Sciatic nerve (tissue), 2 donors: ENCODE measurements at regions not wholly inside any gene's neighbourhood (a gene's known extent, or its start where the extent isn't known, plus 50 kb on each side); places are given as distances from the start of the nearest gene placed in this dataset.

Experiments used
- ATAC-seq: fragments of 200-7000 bp; cut with Tn5 transposase; one replicate; pipeline ENCODE4 v1.9.1; 2020; ENCODE audit warnings: mild to moderate bottlenecking, moderate library complexity
- DNase-seq: peaks from one replicate; pipeline ENCODE4 v3.0.0-alpha.2; 2020; ENCODE audit warnings: low spot score
- intact Hi-C: fragments of 100-400 bp; cut with DNase I; formaldehyde crosslinking; loops from one replicate; pipeline ENCODE4 v1.14.2; 2022
- donor health status: DM: no; HTN: no; CAD: no.
- donor health status: DM: no; HTN: no; CAD: no.

DNA sequence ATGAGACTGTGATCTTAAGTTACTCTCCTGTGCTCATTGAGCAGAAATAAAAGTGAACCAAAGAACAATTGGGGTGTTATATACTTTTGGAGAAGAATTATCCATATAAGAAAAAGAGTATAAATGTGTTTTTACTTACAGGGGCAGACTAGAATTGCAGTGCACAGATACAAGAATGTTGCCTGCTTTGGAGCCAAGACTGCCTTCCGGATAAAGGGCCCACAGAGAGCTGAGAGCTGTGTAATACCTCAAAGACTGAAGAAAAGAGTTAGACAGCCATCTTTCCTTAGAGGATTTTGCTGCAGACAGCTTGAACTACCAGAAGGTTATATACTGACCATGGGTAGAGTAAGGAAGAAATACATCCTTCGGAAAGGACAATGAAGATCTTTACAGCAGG is 1235.5 kb upstream of the CITED2 start:
- peak; percentile 17 for ATAC-seq
- intact Hi-C loops, result no loop called here
- DNase-seq, result no peak

DNA sequence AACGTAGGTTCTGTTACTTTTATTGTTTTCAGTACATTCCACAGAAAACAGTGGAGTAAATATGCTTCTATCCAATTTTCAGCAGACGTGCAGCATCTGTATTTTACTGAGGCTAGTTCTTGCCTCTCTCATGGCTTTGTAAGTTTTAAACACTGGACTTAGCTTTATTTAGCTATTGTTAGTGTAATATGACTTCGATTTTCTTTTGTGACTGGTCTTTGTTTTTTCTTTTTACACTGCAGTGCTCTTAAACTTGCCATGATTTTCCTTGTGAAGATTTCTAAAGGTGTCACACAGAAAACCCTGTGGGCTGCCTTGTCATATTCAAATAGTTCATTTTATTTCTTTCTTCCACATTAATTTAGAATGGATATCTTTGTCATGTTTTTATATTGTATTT is 1234.9 kb upstream of the CITED2 start:
- intact Hi-C loops, result no loop called here
- no peak for ATAC-seq
- DNase-seq, result no peak

DNA sequence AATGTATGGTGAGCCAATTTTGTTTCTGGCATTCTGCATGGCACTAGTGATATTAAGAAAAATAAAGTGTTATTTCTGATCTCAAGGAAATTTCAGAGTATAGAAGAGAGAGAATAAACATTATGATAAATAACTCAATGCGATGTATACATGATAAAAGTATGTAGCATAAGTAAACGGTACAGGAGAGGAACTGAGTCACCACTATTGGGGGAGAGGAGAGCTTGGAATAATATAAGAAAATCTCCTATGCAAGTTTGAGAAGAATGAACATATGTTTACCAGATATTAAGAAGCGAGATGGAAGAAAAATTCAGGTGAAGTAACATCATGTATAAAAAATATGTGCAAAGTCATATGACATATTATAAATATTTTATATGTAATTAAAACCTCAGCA is 1230.3 kb upstream of the CITED2 start:
- intact Hi-C loops, result no loop called here
- DNase-seq (no peak), ATAC-seq (no peak)

DNA sequence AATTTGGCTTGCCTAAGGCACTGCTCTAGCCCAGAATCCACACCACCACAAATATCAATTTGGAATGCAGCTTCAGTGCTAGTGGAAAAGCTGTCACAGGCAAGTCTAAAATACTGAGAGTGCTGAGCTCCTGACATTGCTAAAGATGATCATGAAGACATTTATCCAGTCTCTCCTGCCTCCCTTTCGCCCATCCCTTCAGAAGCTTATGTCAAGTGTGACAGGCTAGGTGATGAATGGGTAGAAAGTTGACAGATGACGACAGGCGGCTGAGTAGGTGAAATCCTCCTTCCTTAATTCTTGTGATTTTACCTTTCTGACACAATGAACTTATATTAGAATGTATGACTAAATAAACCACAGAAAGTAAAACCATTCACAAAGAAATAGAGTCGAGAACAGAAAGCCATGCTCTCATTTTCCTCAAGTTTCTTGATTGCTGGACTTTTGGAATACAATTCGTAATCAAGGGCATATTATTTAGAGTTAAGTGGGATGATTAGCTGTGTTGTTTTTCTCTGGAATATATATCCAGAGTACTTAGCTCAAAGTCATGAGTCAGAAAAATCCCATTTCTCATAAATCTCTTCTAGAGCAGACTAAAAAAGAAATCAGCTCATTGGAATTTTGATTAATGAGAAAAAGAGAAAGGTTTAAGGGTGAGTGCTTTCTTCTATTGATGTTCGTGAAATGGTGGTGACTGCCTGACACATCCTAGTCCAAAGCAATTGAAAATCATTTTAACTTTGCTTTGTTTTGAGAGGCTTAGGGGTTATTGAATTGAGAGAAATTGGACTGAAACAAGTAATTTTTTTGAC is 1228.2 kb upstream of the CITED2 start:
- intact Hi-C loops, result no loop called here
- ATAC-seq (no peak), DNase-seq (no peak)

DNA sequence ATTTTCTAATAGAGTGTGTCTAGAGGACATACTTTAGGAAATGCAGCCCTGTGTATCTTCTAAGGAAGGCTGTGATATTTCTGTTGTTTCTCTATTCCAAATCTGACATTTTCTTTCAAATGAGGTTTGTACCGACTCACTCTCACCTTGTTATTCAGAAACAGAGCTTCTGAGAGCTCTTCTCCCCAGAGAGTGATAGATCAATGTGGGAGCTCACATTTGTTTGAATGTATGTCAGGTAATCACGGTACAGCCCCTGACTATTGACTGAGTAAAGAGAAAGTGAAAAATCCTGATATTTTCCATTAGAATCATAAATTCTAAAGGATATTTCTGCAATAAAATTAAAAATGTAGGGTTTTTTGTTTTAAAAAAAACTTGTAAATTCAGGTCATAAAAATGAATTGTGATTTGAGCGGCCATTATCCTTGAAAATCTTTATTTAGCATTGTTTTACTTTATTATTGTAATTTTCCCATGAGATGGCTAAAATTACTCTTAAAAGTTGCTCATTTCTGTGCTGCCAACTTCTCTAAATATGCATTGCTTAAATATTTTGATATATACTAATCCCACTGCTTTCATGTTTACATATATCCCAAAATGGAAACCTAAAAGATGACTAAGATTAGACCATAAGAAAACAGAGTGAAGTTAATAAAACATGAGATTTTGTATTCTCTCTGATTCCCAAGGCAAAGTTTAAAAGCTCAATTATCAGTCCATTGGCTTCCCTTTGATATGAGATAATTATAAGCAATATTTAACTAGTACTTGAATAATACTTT is 1226.8 kb upstream of the CITED2 start:
- DNase-seq (no peak), ATAC-seq (no peak)
- intact Hi-C loops, result no loop called here

DNA sequence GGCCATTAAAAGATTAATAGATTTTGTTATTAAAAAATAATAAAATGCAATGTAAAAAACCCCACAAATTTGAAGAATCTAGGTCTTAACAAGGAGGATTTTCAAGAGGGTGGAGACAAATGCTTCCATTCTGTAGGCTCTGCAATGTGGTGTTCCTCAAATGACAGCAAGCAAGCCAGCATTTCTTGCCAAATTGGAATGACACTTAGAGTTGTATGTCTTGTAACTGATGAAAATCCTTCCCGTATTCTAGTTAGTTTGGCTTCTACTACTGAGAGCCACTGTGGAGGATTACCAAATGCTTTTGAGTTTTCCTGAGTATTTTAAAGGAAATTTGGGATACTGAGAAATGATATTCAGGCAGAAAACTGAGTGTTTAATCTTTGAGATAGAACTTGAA is 1225.5 kb upstream of the CITED2 start:
- intact Hi-C loops, result no loop called here
- DNase-seq (no peak), ATAC-seq (no peak)

DNA sequence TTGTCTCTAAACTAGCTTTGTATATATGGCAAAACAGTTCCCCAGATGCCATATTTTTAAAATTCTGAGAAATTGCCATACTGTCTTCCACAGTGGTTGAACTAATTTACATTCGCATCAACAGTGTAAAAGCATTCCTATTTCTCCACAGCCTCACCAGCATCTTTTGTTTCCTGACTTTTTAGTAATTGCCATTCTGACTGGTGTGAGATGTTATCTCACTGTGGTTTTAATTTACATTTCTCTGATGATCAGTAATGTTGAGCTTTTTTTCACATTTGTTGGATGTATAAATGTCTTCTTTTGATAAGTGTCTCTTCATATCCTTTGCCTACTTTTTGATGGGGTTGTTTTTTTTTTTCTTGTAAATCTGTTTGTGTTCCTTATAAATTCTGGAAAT is 1222.7 kb upstream of the CITED2 start:
- intact Hi-C loops, result no loop called here

DNA sequence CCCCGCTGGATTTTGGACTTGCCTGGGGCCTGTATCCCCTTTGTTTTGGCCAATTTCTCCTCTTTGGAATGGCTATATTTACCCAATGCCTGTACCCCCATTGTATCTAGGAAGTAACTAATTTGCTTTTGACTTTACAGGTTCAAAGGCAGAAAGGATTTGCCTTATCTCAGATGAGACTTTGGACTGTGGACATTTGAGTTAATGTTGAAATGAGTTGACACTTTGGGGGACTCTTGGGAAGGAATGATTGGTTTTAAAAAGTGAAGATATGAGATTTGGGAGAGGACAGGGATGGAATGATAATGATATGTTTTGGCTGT is 1220.3 kb upstream of the CITED2 start:
- ATAC-seq (no peak), DNase-seq (no peak)
- intact Hi-C loops, result no loop called here

More for the DNA sequence above, 1222.7 kb upstream of the CITED2 start:
- no peak for ATAC-seq
- no peak for DNase-seq

DNA sequence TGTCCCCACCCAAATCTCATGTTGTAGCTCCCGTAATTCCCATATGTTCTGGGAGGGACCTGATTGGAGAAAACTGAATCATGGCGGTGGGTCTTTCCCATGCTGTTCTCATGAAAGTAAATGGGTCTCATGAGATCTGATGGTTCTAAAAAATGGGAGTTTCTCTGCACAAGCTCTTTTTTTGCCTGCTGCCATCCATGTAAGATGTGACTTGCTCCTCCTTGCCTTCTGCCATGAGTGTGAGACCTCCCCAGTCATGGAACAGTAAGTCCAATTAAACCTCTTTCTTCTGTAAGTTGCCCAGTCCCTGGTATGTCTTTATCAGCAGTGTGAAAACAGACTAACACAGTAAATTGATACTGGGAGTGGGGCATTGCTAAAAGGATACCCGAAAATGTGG is 1218.4 kb upstream of the CITED2 start:
- no peak for DNase-seq
- ATAC-seq, result no peak
- intact Hi-C loops, result loop anchor here (2.0 kb wide), 1 partner anchor 44 kb away; no protein-coding TSS in a partner anchor

DNA sequence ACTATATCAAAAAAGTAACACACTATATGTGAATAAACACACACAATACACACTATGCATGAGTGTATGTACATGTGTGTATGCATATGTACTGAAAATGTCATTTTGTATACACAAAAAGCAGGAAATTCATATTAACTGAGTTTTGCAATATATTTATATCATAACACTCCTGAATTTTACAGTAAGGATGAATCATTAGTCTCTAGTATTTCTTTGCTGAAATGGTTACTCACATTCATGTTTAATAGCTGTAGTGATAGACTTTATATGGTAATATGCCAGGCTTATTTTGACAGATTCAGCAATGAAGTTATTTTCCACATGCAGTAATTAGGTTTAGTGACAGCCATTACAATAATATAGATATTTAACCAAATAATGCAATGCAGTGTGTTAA is 1216.2 kb upstream of the CITED2 start:
- intact Hi-C loops, result no loop called here
- DNase-seq (no peak), ATAC-seq (no peak)

DNA sequence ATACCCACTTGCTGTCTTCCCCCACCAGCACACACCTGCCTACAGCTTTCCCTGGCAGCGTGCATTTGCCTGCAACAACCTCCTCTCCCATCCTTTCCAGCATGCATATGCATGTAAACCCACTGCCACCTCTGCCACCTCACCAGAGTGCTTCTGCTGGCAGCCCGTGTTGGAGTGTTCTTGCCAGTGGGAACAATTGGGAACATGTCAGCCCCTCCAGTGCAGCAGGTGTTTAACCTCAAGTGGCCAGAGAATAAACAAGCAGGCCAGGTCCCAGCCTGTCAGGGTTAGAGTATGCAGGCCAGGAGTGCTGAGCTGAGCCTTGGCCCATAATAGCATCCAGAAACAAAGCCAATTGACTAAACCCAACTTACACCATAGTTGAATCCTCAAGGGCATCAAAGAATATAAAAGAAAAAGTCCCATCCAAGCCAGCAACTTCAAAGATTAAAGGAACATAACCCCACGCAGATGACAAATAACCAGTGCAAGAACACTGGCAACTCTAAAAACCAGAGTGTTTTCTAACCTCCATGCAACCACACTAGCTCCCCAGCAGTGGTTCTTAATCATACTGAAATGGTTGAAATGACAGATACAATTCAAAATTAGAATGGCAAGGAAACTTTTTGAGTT is 1212.1 kb upstream of the CITED2 start:
- DNase-seq (no peak), ATAC-seq (peak; percentile 20)
- intact Hi-C loops, result no loop called here

DNA sequence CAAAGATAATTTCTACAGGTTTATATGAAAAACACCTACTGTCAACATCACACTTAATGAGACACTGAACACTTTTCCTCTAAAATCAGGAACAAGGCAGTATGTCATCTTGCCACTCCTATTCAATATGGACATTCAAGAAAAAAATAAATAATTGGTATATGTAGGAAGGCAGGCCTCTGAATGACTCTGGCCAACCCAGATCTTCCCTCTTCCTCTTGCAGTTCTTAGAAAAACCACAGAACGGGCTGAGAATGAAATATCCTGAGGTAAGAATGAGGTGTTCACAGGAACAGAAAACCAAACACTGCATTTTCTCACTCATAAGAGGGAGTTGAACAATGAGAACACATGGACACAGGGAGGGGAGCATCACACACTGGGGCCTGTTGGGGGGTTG is 1207.2 kb upstream of the CITED2 start:
- intact Hi-C loops, result no loop called here
- DNase-seq, result no peak
- no peak for ATAC-seq

DNA sequence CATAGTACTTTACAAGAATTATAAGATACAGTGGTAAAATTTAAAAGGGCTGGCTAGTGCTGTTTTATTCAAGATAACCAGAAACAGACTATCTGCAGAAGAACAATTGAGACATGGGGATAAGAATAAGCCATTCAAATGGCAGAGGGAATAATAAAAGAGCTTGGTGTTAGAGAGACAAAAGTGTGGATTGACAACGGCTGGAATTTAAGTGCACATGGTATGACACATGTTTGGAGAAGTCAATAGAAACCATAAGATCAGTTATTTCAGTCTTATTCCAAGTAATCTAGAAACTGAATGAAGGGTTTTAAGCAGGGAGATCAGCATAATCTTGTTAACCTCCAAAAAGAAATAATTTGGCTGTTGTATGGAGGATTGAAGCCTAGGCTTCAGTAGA is 1205.5 kb upstream of the CITED2 start:
- no peak for ATAC-seq
- intact Hi-C loops, result no loop called here
- DNase-seq, result no peak

DNA sequence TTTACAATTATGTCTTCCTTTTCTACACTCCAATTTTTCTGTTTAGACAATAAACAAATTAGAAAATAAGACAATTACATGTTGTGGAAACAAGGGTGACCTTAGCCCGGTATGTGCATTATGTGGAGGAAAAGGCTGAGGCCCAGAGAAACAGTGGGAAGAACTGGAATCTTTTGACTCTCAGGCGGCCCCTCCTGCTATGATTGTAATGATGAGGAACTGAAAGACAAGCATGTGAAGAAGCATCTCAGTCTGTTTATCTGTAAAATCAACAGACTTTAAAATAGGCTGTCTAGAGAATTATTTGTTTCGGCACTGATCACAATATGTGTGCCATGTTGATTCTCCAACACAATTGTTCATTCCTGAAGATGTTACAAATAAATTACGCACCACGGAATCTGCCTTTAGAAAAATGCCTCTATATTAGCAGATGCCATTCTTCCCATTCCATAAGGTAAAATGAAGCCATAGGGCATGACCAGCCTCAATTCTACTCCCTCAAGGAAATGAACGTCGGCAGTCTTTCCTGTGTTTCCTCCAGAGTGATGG is 1201.6 kb upstream of the CITED2 start:
- ATAC-seq (no peak), DNase-seq (no peak)
- intact Hi-C loops, result no loop called here

DNA sequence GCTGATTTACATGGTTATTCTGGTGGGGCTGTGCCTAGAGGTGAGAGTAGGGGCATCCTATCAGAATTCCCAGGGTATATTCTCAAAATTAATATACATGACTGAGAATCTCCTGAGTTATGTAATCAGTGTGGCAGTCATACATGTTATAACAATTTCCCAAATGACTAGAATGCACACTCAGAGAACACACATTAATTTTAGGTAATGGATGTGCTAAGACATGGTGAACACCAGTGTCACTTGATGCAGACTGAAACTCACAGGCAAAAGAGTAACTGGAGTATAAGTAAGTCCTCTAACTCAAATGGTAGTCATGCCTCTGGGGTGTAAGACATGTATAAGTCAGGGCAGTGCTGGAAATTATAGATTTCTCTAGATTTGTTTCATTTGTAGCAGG is 1198.4 kb upstream of the CITED2 start:
- DNase-seq (no peak), ATAC-seq (no peak)
- intact Hi-C loops, result no loop called here

DNA sequence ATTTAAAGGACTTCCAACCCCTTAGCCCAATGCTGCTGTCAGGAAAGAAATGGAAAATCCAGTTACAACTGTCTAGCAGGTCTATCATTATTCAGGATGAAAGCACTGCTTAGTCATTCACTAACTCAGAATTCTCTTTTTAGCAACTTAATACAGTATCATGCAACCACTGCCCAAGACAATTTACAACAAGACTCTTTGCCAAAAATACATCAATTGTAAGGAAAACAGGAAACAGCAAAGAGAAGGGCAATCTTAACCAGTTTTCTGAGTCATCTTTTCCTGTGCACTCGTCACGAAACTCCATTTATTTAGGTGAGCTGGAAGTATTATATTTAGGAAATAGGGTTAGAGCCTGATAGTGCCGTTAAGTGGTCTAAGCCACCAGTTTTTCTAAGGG is 1197.7 kb upstream of the CITED2 start:
- ATAC-seq (peak; percentile 48), DNase-seq (no peak)

DNA sequence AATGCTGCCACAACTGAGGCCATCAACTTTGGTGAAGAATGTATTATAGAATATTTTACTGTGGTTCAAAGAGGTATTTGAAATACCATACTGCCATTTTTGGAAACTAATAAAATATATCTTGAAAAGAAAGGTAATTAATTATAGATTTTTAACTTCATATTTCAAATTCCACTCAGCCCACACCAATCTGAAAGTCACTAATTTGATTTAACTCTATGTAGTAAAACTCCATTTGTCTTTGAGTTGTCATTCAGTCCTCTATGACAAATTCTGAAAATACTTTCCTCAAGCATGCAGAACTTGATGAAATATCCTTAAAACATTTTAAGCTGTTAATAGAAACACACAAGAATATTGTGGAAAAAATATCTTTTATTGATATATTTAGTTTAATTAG is 1196.7 kb upstream of the CITED2 start:
- no peak for DNase-seq
- no peak for ATAC-seq
- intact Hi-C loops, result no loop called here

More for the DNA sequence above, 1197.7 kb upstream of the CITED2 start:
- intact Hi-C loops, result no loop called here

DNA sequence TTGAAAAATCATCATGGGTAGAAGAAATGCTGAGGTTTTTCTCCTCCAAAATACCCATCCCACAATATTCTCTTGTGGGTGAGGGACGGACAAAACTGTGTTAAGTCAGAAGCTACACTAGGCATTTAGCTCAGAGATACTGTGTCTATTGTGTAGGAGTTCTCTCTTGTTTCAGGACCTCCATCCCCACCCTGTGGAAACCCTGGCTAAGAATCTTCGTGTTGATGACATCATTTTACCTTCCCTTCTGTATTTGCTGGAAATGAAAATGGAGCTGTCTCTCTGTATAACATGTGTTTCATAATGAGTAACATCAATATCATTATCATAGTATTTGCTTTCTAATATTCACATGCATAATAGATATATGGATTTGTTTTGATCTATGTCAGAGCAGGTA is 1193.0 kb upstream of the CITED2 start:
- intact Hi-C loops, result no loop called here
- ATAC-seq (peak; percentile 48), DNase-seq (no peak)

DNA sequence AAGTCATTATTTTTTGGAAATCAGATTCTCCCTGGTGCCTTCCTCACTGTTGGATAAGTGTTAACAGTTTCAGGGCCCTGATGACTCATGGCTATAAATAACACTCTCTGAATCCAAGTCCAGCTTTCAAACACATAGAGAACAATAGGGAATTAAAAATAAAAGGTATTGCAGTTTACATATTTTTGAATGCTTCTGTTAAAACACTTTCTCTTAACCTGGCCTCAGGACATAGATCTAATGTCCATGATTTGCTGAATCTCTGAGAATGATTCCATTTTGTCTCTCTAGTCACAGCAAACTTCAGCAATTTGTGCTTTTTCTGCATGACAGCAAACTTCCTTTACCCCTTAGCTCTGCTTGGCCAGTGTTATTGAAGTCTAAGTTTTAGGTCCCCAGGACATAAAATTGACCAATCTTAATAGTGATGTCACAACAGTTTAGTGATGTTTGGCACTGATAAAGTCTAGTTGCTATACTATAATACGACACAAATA is 1192.4 kb upstream of the CITED2 start:
- ATAC-seq (peak; percentile 71), DNase-seq (no peak)
- intact Hi-C loops, result no loop called here

DNA sequence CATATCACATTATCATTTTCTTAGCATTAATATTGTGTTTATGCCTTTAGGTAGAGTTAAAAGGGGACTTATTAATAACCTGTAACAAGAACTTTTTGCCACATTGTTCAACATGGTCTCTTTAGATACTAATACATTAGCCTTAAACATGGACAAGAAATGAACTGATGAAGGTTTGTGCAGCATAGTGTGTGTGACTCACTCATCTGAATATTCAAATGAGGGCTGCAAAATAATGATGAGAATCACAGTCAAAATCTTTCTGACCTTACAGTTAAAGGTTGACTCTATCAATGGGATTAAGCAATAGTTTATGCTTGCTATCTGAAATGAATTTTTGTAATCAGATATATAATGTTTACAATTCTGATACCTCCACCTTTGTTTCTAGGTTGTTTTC is 1189.3 kb upstream of the CITED2 start:
- DNase-seq (no peak), ATAC-seq (no peak)

More for the DNA sequence above, 1189.3 kb upstream of the CITED2 start:
- intact Hi-C loops, result no loop called here
